Superior temporal gyrus (tissue), 1 donor: ENCODE measurements at regions not wholly inside any gene's neighbourhood (a gene's known extent, or its start where the extent isn't known, plus 50 kb on each side); places are given as distances from the start of the nearest gene placed in this dataset.

ENCODE experiments used
- DNase-seq: peaks from one replicate; pipeline ENCODE4 v3.0.0-alpha.2; 2016; ENCODE audit errors: extremely low spot score

DNA sequence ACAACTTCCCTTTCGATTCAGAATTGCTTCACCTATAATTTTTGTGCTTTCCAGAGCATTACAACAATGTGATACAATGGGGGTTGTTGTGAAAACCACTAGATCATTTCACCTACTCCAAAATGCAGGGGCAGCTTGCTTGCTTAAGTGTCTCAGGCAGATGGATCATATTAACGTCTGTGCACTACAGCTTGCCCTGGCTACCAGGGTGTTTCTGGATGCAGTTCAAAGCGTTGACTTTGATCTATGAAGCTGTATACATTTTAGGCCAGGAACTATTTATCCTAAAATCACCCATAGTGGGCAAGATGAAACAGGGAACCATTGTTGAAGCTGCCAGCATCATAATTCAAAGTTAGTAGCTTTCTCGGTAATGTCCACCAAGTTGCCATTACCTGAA, 339.5 kb upstream of the HSF2 start:
- no peak for DNase-seq

DNA sequence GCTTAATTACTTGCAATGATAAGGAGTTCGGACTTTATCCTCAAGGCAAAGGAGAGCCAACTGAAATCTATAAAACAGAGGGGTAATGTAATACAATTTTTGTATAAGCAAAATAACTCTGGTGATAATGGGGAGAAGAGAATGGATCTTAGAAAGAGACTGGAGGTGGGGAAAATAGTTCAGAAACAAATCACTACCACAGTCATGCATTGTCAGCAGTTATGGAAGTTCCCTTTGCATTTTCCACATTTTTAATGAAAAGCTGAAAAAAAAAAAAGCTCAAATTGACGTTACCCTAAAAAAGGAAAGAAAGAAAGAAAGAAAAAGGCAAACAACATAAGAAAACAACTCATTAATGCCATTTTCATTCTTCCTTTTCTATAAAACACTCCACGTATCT, 337.6 kb upstream of the HSF2 start:
- DNase-seq, result no peak

GRCh38 chr6:122063076-122063475, 336.4 kb upstream of the HSF2 start:
- DNase-seq, result no peak

DNA sequence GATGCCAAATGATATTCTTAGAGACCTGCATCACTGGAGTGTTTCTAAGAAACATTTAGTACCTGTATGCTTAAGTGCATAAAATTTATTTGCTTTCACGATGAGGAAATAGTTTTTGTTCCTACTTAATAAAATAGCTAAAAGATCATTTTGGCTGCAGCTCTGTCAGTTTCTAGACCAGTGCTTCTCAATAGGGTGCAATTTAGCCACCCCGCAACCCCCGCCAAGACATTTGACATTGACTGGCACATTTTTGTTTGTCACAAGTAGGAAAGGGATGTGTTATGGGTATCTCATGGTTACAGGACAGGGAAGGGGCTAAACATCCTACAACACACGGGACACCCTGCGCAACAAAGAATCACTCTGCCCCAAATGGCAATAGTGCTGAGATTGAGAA, 335.7 kb upstream of the HSF2 start:
- no peak for DNase-seq

GRCh38 chr6:122066200-122066599, 333.3 kb upstream of the HSF2 start:
- no peak for DNase-seq

DNA sequence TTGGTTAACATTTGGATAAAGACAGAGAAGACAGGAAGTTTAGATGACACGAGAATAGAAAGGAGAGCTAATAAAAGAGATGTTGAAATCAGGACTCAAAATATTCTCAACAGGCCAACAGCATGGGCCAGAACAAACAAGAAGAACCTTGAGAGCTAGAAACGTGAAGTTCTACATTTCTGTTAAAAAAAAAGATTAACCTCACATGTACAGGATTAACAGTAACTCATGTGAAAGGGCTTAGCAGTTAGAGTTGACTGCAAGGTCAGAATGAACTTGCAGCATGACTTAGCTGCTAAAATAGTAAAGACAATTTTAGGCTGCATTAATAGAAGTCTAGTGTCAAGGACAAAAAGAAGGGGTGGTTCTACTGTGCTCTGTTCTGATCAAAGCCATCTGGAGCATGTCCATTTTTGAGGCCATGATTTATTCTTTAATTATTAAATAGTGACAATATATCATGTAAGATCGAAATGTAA, 331.1 kb upstream of the HSF2 start:
- no peak for DNase-seq

GRCh38 chr6:122069932-122070331, 329.5 kb upstream of the HSF2 start:
- DNase-seq, result no peak

- DNase-seq, result no peak
These were observed 327.3 kb upstream of the HSF2 start for GRCh38 chr6:122072014-122072647.

DNA sequence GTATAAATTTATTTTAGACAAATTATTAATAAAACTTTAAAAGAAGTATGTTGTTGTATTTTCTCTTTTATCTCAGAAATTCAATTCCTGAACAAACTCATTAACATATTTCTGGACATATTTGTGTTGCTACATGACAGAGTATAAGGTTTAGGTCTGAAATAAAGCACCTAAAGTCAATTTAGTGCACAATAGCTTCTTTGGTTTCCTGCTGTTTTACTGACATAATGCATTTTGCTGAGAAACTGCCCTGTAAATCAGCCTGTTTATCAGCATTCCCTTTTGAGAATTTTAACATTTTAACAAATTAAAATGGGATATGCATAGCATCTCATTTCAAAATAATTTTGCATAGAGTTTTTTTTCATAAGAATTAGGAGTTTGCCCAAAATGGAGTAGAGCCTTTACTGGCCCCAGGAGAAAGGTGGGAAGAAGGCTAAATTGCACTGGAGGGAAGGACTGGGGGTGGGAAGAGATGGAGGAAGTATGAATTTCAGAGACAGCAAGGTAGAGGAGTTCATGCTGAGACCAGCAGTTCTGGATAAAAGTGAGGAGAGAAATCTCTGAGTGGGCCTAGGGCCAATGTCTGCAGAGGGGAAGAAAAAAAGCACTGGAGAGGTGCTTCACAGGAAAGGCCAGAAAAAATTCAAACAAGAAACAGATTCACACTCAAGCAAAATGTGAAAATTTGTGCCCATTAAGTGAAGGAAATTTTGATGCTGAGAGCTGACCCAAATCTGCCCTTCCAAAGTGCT, 324.2 kb upstream of the HSF2 start:
- DNase-seq, result no peak

DNA sequence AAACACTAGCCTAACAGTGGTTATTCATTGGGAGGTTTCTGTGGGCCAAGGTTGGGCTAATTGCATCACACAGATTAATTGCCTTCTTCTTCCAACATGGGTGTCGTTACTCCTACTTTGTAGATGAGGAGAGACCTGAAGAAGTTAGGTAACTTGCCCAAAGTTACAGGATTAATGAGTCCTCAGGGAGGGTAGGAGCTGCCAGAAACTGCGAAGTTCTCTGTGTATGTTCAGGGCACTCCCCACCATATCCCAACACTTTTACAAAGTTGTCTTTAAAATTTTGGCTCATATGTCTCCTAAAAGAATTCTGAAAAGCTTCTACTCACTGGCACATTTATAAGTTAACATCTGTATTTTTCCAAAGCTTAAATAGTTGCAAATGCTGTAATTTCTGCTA, 323.5 kb upstream of the HSF2 start:
- DNase-seq, result no peak

GRCh38 chr6:122077603-122078002, 321.8 kb upstream of the HSF2 start:
- DNase-seq, result no peak

DNA sequence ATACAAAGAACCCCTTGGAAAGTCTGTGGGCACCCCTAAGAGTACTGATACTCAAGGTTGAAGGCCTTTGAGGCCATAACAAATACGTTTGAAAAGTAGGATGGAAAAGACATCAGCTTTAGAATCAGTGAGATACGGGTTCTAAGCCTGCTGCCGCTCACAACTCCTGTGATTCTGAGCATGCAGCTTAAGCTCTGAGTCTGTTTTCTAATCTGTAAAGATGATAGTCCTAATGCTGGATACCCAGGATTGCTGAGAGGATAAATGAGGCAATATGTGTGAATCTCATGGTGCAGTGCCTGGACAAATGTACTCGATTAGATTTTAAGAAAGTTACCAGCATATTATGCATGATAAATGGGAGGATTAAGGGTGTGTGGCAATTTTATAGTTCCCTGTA, 321.0 kb upstream of the HSF2 start:
- no peak for DNase-seq

GRCh38 chr6:122079916-122080315, 319.5 kb upstream of the HSF2 start:
- no peak for DNase-seq

GRCh38 chr6:122081921-122082320, 317.5 kb upstream of the HSF2 start:
- DNase-seq, result no peak

DNA sequence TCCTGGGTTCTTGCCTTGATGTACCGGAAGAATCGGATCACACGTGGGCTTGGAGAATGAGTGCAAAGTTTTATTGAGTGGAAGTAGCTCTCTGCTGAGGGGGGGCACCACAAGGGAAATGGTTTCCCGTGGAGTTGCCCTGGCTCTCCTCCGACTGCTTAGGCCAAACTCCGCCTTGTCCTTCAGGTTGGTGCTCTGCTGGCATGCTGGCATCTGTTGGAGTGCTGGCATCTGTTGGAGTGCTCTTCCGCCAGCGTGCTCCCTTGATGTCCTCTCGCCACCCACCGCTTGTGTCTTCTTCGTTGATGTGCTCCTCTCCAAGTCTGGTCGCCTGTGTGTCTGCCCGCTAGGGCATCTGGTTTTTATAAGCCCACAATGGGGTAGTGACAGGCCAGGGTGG, 317.1 kb upstream of the HSF2 start:
- no peak for DNase-seq

DNA sequence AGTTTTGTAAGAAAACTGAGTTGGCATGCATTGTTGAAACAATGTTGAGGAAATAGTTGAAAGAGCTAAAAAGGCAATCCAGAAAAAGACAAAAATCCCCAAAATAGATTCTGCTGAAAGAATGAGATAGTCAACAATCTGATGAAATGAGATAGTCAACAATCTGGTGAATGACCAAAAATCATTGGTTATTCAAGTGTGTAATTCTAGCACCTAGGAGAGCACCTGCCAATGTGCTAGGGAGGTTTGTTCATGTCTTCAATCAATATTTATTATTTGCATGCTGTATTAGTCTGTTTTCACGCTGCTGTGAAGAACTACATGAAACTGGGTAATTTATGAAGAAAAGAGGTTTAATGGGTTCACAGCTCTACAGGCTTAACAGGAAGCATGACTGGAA, 307.1 kb upstream of the HSF2 start:
- no peak for DNase-seq

- DNase-seq, result no peak
These were observed 301.2 kb upstream of the HSF2 start for GRCh38 chr6:122098201-122098678.

- DNase-seq, result no peak
These were observed 297.4 kb upstream of the HSF2 start for GRCh38 chr6:122102026-122102425.

GRCh38 chr6:122107256-122107852, 292.1 kb upstream of the HSF2 start:
- DNase-seq, result no peak

GRCh38 chr6:122109075-122109474, 290.4 kb upstream of the HSF2 start:
- no peak for DNase-seq

- no peak for DNase-seq
These were observed 284.7 kb upstream of the HSF2 start for GRCh38 chr6:122114717-122115116.

DNA sequence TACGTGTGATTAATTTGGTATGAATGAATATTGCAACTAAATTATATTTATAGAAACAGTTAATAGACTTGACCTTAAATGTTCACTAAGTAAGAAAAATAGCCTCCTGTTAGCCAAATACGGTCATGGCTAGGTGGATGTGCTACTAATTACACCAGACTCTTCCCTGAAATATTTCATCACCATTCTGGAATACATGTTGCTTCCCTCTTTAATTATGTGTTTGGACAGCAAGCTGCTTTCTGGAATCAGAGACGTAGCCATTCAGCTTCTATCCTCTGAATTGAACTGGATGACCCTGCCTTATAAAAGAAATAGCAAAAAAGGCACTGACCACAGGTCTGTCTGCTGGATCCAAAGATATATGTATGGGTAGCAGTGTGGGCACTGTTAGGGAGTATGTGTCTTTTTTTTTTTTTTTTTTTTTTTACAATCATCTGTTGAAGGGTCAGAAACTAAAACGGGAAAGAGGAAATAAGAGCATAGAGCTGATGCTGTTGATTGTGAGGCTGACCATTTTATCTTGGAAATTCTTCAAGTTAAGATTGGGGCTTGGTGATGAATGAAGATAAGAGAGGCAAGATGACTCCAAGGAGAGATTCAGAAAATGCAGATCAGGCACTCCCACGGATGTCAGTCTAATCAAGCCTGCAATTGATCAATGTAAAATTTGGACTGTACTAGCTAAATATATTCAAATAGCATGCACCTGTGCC, 283.2 kb upstream of the HSF2 start:
- no peak for DNase-seq
